ENCODE measurements at regions not wholly inside any gene's neighbourhood (a gene's known extent, or its start where the extent isn't known, plus 50 kb on each side); places are given as distances from the start of the nearest gene placed in this dataset.

GRCh38 chr3:70853161-70853944 lies 540.9 kb upstream of the MDFIC2 start:
- TF ChIP-seq, protein P1, sequence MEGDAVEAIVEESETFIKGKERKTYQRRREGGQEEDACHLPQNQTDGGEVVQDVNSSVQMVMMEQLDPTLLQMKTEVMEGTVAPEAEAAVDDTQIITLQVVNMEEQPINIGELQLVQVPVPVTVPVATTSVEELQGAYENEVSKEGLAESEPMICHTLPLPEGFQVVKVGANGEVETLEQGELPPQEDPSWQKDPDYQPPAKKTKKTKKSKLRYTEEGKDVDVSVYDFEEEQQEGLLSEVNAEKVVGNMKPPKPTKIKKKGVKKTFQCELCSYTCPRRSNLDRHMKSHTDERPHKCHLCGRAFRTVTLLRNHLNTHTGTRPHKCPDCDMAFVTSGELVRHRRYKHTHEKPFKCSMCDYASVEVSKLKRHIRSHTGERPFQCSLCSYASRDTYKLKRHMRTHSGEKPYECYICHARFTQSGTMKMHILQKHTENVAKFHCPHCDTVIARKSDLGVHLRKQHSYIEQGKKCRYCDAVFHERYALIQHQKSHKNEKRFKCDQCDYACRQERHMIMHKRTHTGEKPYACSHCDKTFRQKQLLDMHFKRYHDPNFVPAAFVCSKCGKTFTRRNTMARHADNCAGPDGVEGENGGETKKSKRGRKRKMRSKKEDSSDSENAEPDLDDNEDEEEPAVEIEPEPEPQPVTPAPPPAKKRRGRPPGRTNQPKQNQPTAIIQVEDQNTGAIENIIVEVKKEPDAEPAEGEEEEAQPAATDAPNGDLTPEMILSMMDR (IDR thresholded peaks at IDR 0.05; ENCODE audit: extremely low read depth in 1 of 2, insufficient read depth in 1 of 2, low read depth in 1 of 2, low read length in 2 of 2): no peak
- TF ChIP-seq POLR2A (IDR thresholded peaks at IDR 0.05; ENCODE audit: low read depth, low read length) (no peak), EZH2 (IDR thresholded peaks at IDR 0.05; ENCODE audit: borderline replicate concordance, low read depth, low read length, severe bottlenecking) (no peak), MAX (IDR thresholded peaks at IDR 0.05; ENCODE audit: insufficient read depth, insufficient read length) (no peak), JUN (IDR thresholded peaks at IDR 0.05; ENCODE audit: borderline replicate concordance, insufficient read depth, insufficient read length, low read depth) (no peak), MYC (IDR thresholded peaks at IDR 0.05; ENCODE audit: low read depth, low read length) (no peak)

All from endothelial cell of umbilical vein (primary cell).